SK-N-SH (cell line): ENCODE measurements at regions not wholly inside any gene's neighbourhood (a gene's known extent, or its start where the extent isn't known, plus 50 kb on each side); places are given as distances from the start of the nearest gene placed in this dataset.

Experiments used
- EP300 ChIP-seq, 2 experiments: IDR thresholded peaks; 2 replicates each; pipeline versions ENCODE4 v1.4.0 to v1.6.1; 2012; ENCODE audit warnings: borderline replicate concordance in 1 of 2, low read depth in 1 of 2, low read length in 1 of 2
- EZH2phosphoT487 ChIP-seq: fragments of 200-600 bp; sonication (generic); IDR thresholded peaks from 2 replicates; pipeline ENCODE4 v1.6.1; 2017; ENCODE audit warnings: low read depth, mixed run types, mild to moderate bottlenecking, antibody characterized with exemption, moderate library complexity, borderline replicate concordance
- FOSL2 ChIP-seq: IDR thresholded peaks from 2 replicates; pipeline ENCODE4 v1.4.0; 2012; ENCODE audit warnings: low read depth, mild to moderate bottlenecking, moderate library complexity, borderline replicate concordance
- GATA2 ChIP-seq: sonication (generic); formaldehyde crosslinking; IDR thresholded peaks from 2 replicates; pipeline ENCODE4 v1.5.0; 2020; ENCODE audit warnings: mild to moderate bottlenecking, missing genetic modification reagents
- MXI1 ChIP-seq: IDR thresholded peaks from 2 replicates; pipeline ENCODE4 v1.6.1; 2012; ENCODE audit warnings: mild to moderate bottlenecking, low read depth, low read length, improper control_type of control experiment
- NFIC ChIP-seq: IDR thresholded peaks from 2 replicates; pipeline ENCODE4 v1.4.0; 2012; ENCODE audit warnings: borderline replicate concordance
- POLR2AphosphoS5 ChIP-seq: IDR thresholded peaks from 2 replicates; pipeline ENCODE4 v1.6.1; 2012; ENCODE audit warnings: low read depth, low read length
- RAD21 ChIP-seq: IDR thresholded peaks from 2 replicates; pipeline ENCODE4 v1.6.1; 2012; ENCODE audit warnings: mild to moderate bottlenecking, low read length
- RCOR1 ChIP-seq: fragments of 150-350 bp; IDR thresholded peaks from 2 replicates; pipeline ENCODE4 v1.6.1; 2017; ENCODE audit warnings: antibody characterized with exemption, low read length
- SIN3A ChIP-seq: IDR thresholded peaks from 2 replicates; pipeline ENCODE4 v1.6.1; 2012; ENCODE audit warnings: low read depth, mild to moderate bottlenecking, low read length, moderate library complexity, borderline replicate concordance
- TAF1 ChIP-seq: IDR thresholded peaks from 2 replicates; pipeline ENCODE4 v1.6.1; 2012; ENCODE audit warnings: low read depth, mild to moderate bottlenecking, low read length, moderate library complexity, borderline replicate concordance
- TF ChIP-seq, protein P1 (sequence below): fragments of 200-600 bp; sonication (generic); IDR thresholded peaks from 2 replicates; pipeline ENCODE4 v1.6.1; 2017; ENCODE audit warnings: antibody characterized with exemption, mild to moderate bottlenecking, moderate library complexity
- TF ChIP-seq, protein P2 (sequence below): fragments of 150-350 bp; IDR thresholded peaks from 2 replicates; pipeline ENCODE4 v1.6.1; 2016; ENCODE audit warnings: mild to moderate bottlenecking, low read depth, low read length
- TF ChIP-seq, protein P3 (sequence below): IDR thresholded peaks from 2 replicates; pipeline ENCODE4 v1.6.1; 2012; ENCODE audit warnings: mild to moderate bottlenecking, low read depth, low read length, moderate library complexity

DNA sequence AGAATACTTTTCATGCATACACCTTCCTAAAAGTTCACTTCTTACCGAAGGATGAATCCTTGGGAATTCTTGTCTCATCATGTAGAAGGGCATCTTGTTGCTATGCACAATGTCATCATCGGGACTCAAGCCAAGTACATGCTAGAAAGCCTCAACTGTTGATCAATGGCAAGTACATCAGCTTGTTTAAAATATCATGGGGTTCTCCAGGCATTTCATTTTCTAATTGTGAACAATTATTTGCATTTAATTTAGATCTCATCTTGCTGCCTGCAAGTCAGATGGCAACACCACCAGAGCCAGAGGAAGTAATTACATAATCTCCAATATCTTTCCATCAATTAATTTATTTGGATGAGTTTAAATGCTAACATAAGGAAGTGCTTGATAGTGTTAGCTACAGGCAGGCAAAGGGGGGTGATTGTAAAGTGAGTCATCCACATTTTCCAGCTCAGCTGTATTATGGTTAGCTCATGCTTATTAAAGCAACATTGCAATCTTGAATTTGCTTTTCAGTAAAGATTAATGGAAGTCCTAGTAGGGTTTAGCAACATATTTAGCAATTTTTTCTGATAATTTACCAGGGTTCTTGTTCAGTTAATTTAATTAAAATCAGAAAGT is 356.5 kb downstream of the CBLL2 start:
- TF ChIP-seq, protein P1, sequence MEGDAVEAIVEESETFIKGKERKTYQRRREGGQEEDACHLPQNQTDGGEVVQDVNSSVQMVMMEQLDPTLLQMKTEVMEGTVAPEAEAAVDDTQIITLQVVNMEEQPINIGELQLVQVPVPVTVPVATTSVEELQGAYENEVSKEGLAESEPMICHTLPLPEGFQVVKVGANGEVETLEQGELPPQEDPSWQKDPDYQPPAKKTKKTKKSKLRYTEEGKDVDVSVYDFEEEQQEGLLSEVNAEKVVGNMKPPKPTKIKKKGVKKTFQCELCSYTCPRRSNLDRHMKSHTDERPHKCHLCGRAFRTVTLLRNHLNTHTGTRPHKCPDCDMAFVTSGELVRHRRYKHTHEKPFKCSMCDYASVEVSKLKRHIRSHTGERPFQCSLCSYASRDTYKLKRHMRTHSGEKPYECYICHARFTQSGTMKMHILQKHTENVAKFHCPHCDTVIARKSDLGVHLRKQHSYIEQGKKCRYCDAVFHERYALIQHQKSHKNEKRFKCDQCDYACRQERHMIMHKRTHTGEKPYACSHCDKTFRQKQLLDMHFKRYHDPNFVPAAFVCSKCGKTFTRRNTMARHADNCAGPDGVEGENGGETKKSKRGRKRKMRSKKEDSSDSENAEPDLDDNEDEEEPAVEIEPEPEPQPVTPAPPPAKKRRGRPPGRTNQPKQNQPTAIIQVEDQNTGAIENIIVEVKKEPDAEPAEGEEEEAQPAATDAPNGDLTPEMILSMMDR: no peak
- TF ChIP-seq, protein P2, sequence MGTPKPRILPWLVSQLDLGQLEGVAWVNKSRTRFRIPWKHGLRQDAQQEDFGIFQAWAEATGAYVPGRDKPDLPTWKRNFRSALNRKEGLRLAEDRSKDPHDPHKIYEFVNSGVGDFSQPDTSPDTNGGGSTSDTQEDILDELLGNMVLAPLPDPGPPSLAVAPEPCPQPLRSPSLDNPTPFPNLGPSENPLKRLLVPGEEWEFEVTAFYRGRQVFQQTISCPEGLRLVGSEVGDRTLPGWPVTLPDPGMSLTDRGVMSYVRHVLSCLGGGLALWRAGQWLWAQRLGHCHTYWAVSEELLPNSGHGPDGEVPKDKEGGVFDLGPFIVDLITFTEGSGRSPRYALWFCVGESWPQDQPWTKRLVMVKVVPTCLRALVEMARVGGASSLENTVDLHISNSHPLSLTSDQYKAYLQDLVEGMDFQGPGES: no peak
- no peak for TF ChIP-seq SIN3A
- no peak for TF ChIP-seq GATA2 (CRISPR knock-in tag)
- TF ChIP-seq EZH2phosphoT487: no peak
- no peak for TF ChIP-seq EP300 (IDR thresholded peaks at IDR 0.05; ENCODE audit: borderline replicate concordance in 1 of 2, low read depth in 1 of 2, low read length in 1 of 2)
- no peak for TF ChIP-seq TAF1
- no peak for TF ChIP-seq MXI1
- no peak for TF ChIP-seq RCOR1
- TF ChIP-seq POLR2AphosphoS5: no peak
- no peak; the same call in 1 of the 2 replicates for TF ChIP-seq FOSL2
- TF ChIP-seq NFIC: no peak
- TF ChIP-seq, protein P3, sequence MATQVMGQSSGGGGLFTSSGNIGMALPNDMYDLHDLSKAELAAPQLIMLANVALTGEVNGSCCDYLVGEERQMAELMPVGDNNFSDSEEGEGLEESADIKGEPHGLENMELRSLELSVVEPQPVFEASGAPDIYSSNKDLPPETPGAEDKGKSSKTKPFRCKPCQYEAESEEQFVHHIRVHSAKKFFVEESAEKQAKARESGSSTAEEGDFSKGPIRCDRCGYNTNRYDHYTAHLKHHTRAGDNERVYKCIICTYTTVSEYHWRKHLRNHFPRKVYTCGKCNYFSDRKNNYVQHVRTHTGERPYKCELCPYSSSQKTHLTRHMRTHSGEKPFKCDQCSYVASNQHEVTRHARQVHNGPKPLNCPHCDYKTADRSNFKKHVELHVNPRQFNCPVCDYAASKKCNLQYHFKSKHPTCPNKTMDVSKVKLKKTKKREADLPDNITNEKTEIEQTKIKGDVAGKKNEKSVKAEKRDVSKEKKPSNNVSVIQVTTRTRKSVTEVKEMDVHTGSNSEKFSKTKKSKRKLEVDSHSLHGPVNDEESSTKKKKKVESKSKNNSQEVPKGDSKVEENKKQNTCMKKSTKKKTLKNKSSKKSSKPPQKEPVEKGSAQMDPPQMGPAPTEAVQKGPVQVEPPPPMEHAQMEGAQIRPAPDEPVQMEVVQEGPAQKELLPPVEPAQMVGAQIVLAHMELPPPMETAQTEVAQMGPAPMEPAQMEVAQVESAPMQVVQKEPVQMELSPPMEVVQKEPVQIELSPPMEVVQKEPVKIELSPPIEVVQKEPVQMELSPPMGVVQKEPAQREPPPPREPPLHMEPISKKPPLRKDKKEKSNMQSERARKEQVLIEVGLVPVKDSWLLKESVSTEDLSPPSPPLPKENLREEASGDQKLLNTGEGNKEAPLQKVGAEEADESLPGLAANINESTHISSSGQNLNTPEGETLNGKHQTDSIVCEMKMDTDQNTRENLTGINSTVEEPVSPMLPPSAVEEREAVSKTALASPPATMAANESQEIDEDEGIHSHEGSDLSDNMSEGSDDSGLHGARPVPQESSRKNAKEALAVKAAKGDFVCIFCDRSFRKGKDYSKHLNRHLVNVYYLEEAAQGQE: no peak
- TF ChIP-seq RAD21: no peak
